Right lobe of liver (tissue), 4 donors: ENCODE measurements at regions not wholly inside any gene's neighbourhood (a gene's known extent, or its start where the extent isn't known, plus 50 kb on each side); places are given as distances from the start of the nearest gene placed in this dataset.

Source experiments
- CTCF ChIP-seq, 4 donors: fragments of 200-600 bp in 3 of 4; fragments of 450-650 bp in 1 of 4; IDR thresholded peaks; one replicate each; pipeline versions ENCODE4 v1.5.1 to v1.8.0; 2016 to 2022; ENCODE audit warnings: antibody characterized with exemption in 4 of 4, mild to moderate bottlenecking in 2 of 4
- POLR2A ChIP-seq: fragments of 450-650 bp; IDR thresholded peaks from one replicate; pipeline ENCODE4 v1.6.1; 2017; ENCODE audit warnings: antibody characterized with exemption, mild to moderate bottlenecking
- donor health status: DM: no; HTN: no; CAD: no.
- donor health status: DM: no; HTN: no; CAD: no.
- donor health status: DM: no; HTN: yes; CAD: no.

- TF ChIP-seq CTCF (IDR thresholded peaks at IDR 0.05), result no peak
- TF ChIP-seq POLR2A, result no peak
These were observed 719.4 kb downstream of the DIAPH3 start for GRCh38 chr13:59444210-59444857.
